Karpas-422 (cell line): ENCODE measurements at regions not wholly inside any gene's neighbourhood (a gene's known extent, or its start where the extent isn't known, plus 50 kb on each side); places are given as distances from the start of the nearest gene placed in this dataset.
A peak's percentile ranks its signal among the peaks of the same experiment; 100 is the strongest.
"Not testable (repeated sequence)": the region's sequence is repeated elsewhere in the genome, so short reads cannot be mapped to it uniquely, and the experiment has no call there.

Source experiments
- DNase-seq: peaks from one replicate; pipeline ENCODE4 v3.0.0-alpha.2; 2015
- H2AFZ ChIP-seq: fragments of 200-600 bp; sonication (generic); 2 replicates; pipeline ENCODE4 v1.6.1; 2014; ENCODE audit warnings: antibody characterized with exemption, low read length, mixed read lengths
- H3K27ac ChIP-seq: fragments of 200-600 bp; sonication (generic); 2 replicates; pipeline ENCODE4 v1.5.1; 2014; ENCODE audit warnings: mild to moderate bottlenecking, low read length, moderate library complexity
- H3K27me3 ChIP-seq: fragments of 200-600 bp; sonication (generic); 2 replicates; pipeline ENCODE4 v1.6.1; 2014; ENCODE audit warnings: low read length, mixed read lengths
- H3K36me3 ChIP-seq: fragments of 200-600 bp; sonication (generic); 2 replicates; pipeline ENCODE4 v1.6.1; 2014; ENCODE audit warnings: low read length, mixed read lengths; ENCODE audit not compliant: insufficient read depth
- H3K4me1 ChIP-seq: fragments of 200-600 bp; sonication (generic); 2 replicates; pipeline ENCODE4 v1.6.1; 2014; ENCODE audit warnings: mild to moderate bottlenecking, low read length, mixed read lengths
- H3K4me2 ChIP-seq: fragments of 200-600 bp; sonication (generic); 2 replicates; pipeline ENCODE4 v1.6.1; 2014; ENCODE audit warnings: low read length, low read depth, mild to moderate bottlenecking; ENCODE audit not compliant: poor library complexity, severe bottlenecking
- H3K4me3 ChIP-seq: fragments of 200-600 bp; sonication (generic); 2 replicates; pipeline ENCODE4 v1.5.1; 2014; ENCODE audit warnings: mild to moderate bottlenecking, antibody characterized with exemption, low read length, mixed read lengths
- H3K79me2 ChIP-seq: fragments of 200-600 bp; sonication (generic); 2 replicates; pipeline ENCODE4 v1.6.1; 2014; ENCODE audit warnings: mild to moderate bottlenecking, low read length, mixed read lengths
- H3K9ac ChIP-seq: fragments of 200-600 bp; sonication (generic); 2 replicates; pipeline ENCODE4 v1.6.0; 2014; ENCODE audit warnings: low read length
- H3K9me2 ChIP-seq: fragments of 200-600 bp; sonication (generic), shearing (Covaris generic); replicated peaks from 2 replicates; pipeline ENCODE4 v1.6.0; 2014; ENCODE audit warnings: mild to moderate bottlenecking, low read length, moderate library complexity; ENCODE audit not compliant: insufficient read depth
- H3K9me3 ChIP-seq: fragments of 300-700, 200-600 bp; sonication (generic); 2 replicates; pipeline ENCODE4 v1.6.1; 2014; ENCODE audit warnings: low read length, mixed read lengths
- H4K20me1 ChIP-seq: fragments of 200-600 bp; sonication (generic); 2 replicates; pipeline ENCODE4 v1.6.1; 2014; ENCODE audit warnings: mild to moderate bottlenecking, antibody characterized with exemption, low read length, low read depth; ENCODE audit not compliant: insufficient read depth

- Histone ChIP-seq H3K9me3 (no peaks in the 10 kb centered on the region), H3K9me2 (no peaks in the 10 kb centered on the region), H3K27ac (no peak overlapping the region), H3K27me3 (no peaks in the 10 kb centered on the region), H3K4me3 (no peak overlapping the region), H2AFZ (no peak overlapping the region), H3K36me3 (no peaks in the 10 kb centered on the region), H3K4me2 (no peak overlapping the region), H3K9ac (no peak overlapping the region), H3K4me1 (no peaks in the 10 kb centered on the region), H4K20me1 (no peaks in the 10 kb centered on the region), H3K79me2 (no peaks in the 10 kb centered on the region)
- no peak for DNase-seq
These were observed 156.5 kb downstream of the KCNRG start for GRCh38 chr13:50171590-50172282.

GRCh38 chr13:50173045-50173444 lies 157.8 kb downstream of the KCNRG start:
- not testable (repeated sequence) for H3K9me2 ChIP-seq, H3K27me3 ChIP-seq, H3K79me2 ChIP-seq, DNase-seq, H3K27ac ChIP-seq, H3K4me2 ChIP-seq, H3K4me1 ChIP-seq, H3K9ac ChIP-seq, H3K4me3 ChIP-seq, H3K36me3 ChIP-seq, H3K9me3 ChIP-seq, H2AFZ ChIP-seq, H4K20me1 ChIP-seq

- H3K4me3 ChIP-seq = no peak overlapping the region
- H3K4me1 ChIP-seq = peaks cover 6% of the 10 kb centered on the region; the same call in 1 of the 2 replicates
- no peak for DNase-seq
These were observed 159.4 kb downstream of the KCNRG start for GRCh38 chr13:50174630-50175029.

GRCh38 chr13:50179977-50180376 lies 164.7 kb downstream of the KCNRG start:
- Histone ChIP-seq H3K9me3 (no peaks in the 10 kb centered on the region), H3K27ac (no peak overlapping the region), H4K20me1 (no peaks in the 10 kb centered on the region), H3K4me2 (no peak overlapping the region), H2AFZ (no peak overlapping the region), H3K4me1 (peaks cover 6% of the 10 kb centered on the region; the same call in 1 of the 2 replicates), H3K9me2 (no peaks in the 10 kb centered on the region), H3K36me3 (no peaks in the 10 kb centered on the region), H3K4me3 (no peak overlapping the region), H3K27me3 (no peaks in the 10 kb centered on the region), H3K9ac (no peak overlapping the region), H3K79me2 (no peaks in the 10 kb centered on the region)
- DNase-seq = no peak

More at GRCh38 chr13:50174630-50175029, 159.4 kb downstream of the KCNRG start:
- H3K79me2 ChIP-seq = no peaks in the 10 kb centered on the region
- no peaks in the 10 kb centered on the region for H3K9me3 ChIP-seq
- no peak overlapping the region for H3K27ac ChIP-seq
- H3K4me2 ChIP-seq = no peak overlapping the region
- no peaks in the 10 kb centered on the region for H3K9me2 ChIP-seq
- H2AFZ ChIP-seq = no peak overlapping the region
- no peak overlapping the region for H3K9ac ChIP-seq
- no peaks in the 10 kb centered on the region for H3K27me3 ChIP-seq
- no peaks in the 10 kb centered on the region for H4K20me1 ChIP-seq
- H3K36me3 ChIP-seq = no peaks in the 10 kb centered on the region

- not testable (repeated sequence) for H3K4me1 ChIP-seq, H3K9me2 ChIP-seq, DNase-seq, H3K36me3 ChIP-seq, H3K27me3 ChIP-seq, H4K20me1 ChIP-seq, H3K4me2 ChIP-seq, H3K9me3 ChIP-seq, H3K4me3 ChIP-seq, H3K79me2 ChIP-seq, H2AFZ ChIP-seq, H3K9ac ChIP-seq, H3K27ac ChIP-seq
These were observed 170.8 kb downstream of the KCNRG start for GRCh38 chr13:50185769-50186763.

GRCh38 chr13:50187352-50188029 lies 172.2 kb downstream of the KCNRG start:
- H4K20me1 ChIP-seq = no peaks in the 10 kb centered on the region
- no peaks in the 10 kb centered on the region for H3K79me2 ChIP-seq
- H3K9me2 ChIP-seq = no peaks in the 10 kb centered on the region
- no peaks in the 10 kb centered on the region for H3K27me3 ChIP-seq
- H2AFZ ChIP-seq = no peak overlapping the region
- no peak overlapping the region for H3K4me3 ChIP-seq
- no peaks in the 10 kb centered on the region for H3K9me3 ChIP-seq
- H3K4me2 ChIP-seq = no peak overlapping the region
- no peak overlapping the region for H3K27ac ChIP-seq
- H3K9ac ChIP-seq = no peak overlapping the region
- H3K36me3 ChIP-seq = no peaks in the 10 kb centered on the region
- H3K4me1 ChIP-seq = no peaks in the 10 kb centered on the region
- DNase-seq = no peak

GRCh38 chr13:50188696-50189095 lies 173.5 kb downstream of the KCNRG start:
- Histone ChIP-seq H3K9me2 (no peaks in the 10 kb centered on the region), H3K4me1 (no peaks in the 10 kb centered on the region), H3K4me3 (no peak overlapping the region), H3K9me3 (no peaks in the 10 kb centered on the region), H3K27me3 (no peaks in the 10 kb centered on the region), H3K27ac (no peak overlapping the region), H3K9ac (no peak overlapping the region), H3K36me3 (no peaks in the 10 kb centered on the region), H4K20me1 (no peaks in the 10 kb centered on the region), H2AFZ (no peak overlapping the region), H3K79me2 (no peaks in the 10 kb centered on the region), H3K4me2 (no peak overlapping the region)
- DNase-seq = no peak

- Histone ChIP-seq H4K20me1 (no peaks in the 10 kb centered on the region), H3K27ac (no peak overlapping the region), H3K36me3 (no peaks in the 10 kb centered on the region), H3K9me2 (no peaks in the 10 kb centered on the region), H3K4me1 (no peaks in the 10 kb centered on the region), H3K79me2 (no peaks in the 10 kb centered on the region), H3K27me3 (no peaks in the 10 kb centered on the region), H3K9me3 (no peaks in the 10 kb centered on the region), H3K4me2 (no peak overlapping the region), H3K9ac (no peak overlapping the region), H3K4me3 (no peak overlapping the region), H2AFZ (no peak overlapping the region)
- peak; percentile 66 for DNase-seq
These were observed 174.2 kb downstream of the KCNRG start for GRCh38 chr13:50189450-50189849.
